Loucy (cell line): ENCODE measurements at regions not wholly inside any gene's neighbourhood (a gene's known extent, or its start where the extent isn't known, plus 50 kb on each side); places are given as distances from the start of the nearest gene placed in this dataset.

Experiments used
- H2AFZ ChIP-seq: fragments of 200-600 bp; sonication (generic); 2 replicates; pipeline ENCODE4 v1.6.0; 2016; ENCODE audit warnings: antibody characterized with exemption, mild to moderate bottlenecking, low read length, moderate library complexity
- H3F3A ChIP-seq: fragments of 200-600 bp; 2 replicates; pipeline ENCODE4 v1.6.0; 2016; ENCODE audit warnings: antibody characterized with exemption, low read depth, mild to moderate bottlenecking
- H3K27me3 ChIP-seq: fragments of 200-600 bp; sonication (generic); 2 replicates; pipeline ENCODE4 v1.6.1; 2014; ENCODE audit warnings: low read length, mild to moderate bottlenecking; ENCODE audit not compliant: insufficient read depth, poor library complexity, severe bottlenecking
- H3K36me3 ChIP-seq: fragments of 200-600 bp; sonication (generic); 2 replicates; pipeline ENCODE4 v1.6.1; 2016; ENCODE audit warnings: low read length; ENCODE audit not compliant: insufficient read depth
- H3K4me1 ChIP-seq: fragments of 200-600 bp; sonication (generic); 2 replicates; pipeline ENCODE4 v1.5.1; 2014; ENCODE audit warnings: low read length, mild to moderate bottlenecking; ENCODE audit not compliant: insufficient read depth, poor library complexity, severe bottlenecking
- H3K4me2 ChIP-seq: fragments of 200-600 bp; sonication (generic); 2 replicates; pipeline ENCODE4 v1.6.0; 2014; ENCODE audit warnings: antibody characterized with exemption, low read length, low read depth, mild to moderate bottlenecking; ENCODE audit not compliant: poor library complexity, severe bottlenecking
- H3K4me3 ChIP-seq: fragments of 200-600 bp; sonication (generic); 2 replicates; pipeline ENCODE4 v1.5.1; 2014; ENCODE audit warnings: low read length, mild to moderate bottlenecking, mixed read lengths; ENCODE audit not compliant: poor library complexity, severe bottlenecking
- H3K79me2 ChIP-seq: fragments of 200-600 bp; sonication (generic); 2 replicates; pipeline ENCODE4 v1.6.1; 2014; ENCODE audit warnings: low read length; ENCODE audit not compliant: insufficient read depth
- H3K9ac ChIP-seq: fragments of 200-600 bp; sonication (generic); 2 replicates; pipeline ENCODE4 v1.6.0; 2014; ENCODE audit warnings: mild to moderate bottlenecking, low read depth, low read length, moderate library complexity; ENCODE audit not compliant: poor library complexity, severe bottlenecking
- H3K9me2 ChIP-seq: fragments of 200-600 bp; sonication (generic); replicated peaks from 2 replicates; pipeline ENCODE4 v1.6.1; 2016; ENCODE audit warnings: low read depth, low read length, mixed read lengths
- H3K9me3 ChIP-seq: fragments of 200-600 bp; sonication (generic); 2 replicates; pipeline ENCODE4 v1.6.1; 2014; ENCODE audit warnings: mild to moderate bottlenecking, antibody characterized with exemption, low read length, low read depth; ENCODE audit not compliant: insufficient read depth
- H4K20me1 ChIP-seq: fragments of 200-600 bp; sonication (generic); 2 replicates; pipeline ENCODE4 v1.6.0; 2014; ENCODE audit warnings: antibody characterized with exemption, low read length, mild to moderate bottlenecking; ENCODE audit not compliant: insufficient read depth, poor library complexity, severe bottlenecking
- EZH2phosphoT487 ChIP-seq: fragments of 200-600 bp; IDR thresholded peaks from 2 replicates; pipeline ENCODE4 v1.6.1; 2018; ENCODE audit warnings: antibody characterized with exemption, mild to moderate bottlenecking, moderate library complexity, borderline replicate concordance
- TF ChIP-seq, protein P1 (sequence below): fragments of 200-600 bp; sonication (generic); conservative IDR thresholded peaks from 2 replicates; pipeline ENCODE4 v1.5.1; 2014; ENCODE audit warnings: mild to moderate bottlenecking, antibody characterized with exemption, low read length

DNA sequence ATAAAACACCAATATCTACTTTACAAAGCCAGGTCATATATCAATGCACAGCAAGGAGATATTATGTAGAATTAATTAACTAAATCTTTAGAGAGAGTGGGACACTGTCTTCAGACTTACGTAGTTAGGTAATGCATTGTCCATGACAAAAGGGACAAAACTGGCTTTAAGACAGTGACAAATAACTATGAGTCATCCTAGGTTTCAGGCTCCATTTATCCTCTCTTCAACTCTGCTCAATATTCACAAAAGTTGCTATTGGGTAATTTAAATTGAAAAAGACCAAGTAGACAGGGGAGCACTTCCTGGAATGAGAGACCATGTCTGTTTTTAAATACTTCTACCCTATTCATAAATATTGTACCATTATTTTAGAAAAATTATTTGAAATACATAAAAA, 464.5 kb downstream of the ARL4A start:
- no peak overlapping the region for H3K4me2 ChIP-seq

DNA sequence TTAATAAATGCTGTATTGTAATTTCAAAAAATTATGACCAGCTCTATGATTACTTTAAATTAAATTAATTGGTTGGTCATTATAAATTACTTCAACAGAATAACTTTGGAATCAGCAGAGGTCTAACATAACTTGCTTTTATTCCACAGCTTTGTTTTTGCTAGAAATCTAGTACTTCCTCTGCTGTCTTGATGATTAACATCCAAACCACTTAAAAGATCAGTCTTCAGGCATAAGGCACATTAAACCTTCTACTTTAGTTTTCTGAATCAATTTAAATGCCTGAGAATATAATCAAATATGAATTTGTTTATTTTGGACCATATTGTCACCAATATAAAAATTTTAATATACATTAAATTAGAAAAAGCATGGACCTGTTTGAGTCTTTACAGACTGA, 465.3 kb downstream of the ARL4A start:
- Histone ChIP-seq H3K9me3 (no peaks in the 10 kb centered on the region), H3K4me1 (no peaks in the 10 kb centered on the region), H2AFZ (no peak overlapping the region), H3K36me3 (no peaks in the 10 kb centered on the region), H3K79me2 (no peaks in the 10 kb centered on the region), H4K20me1 (no peaks in the 10 kb centered on the region), H3K9me2 (no peaks in the 10 kb centered on the region), H3K9ac (no peak overlapping the region), H3K4me2 (no peak overlapping the region), H3K27me3 (no peaks in the 10 kb centered on the region), H3K4me3 (no peak overlapping the region), H3F3A (no peaks in the 10 kb centered on the region)
- TF ChIP-seq, protein P1, sequence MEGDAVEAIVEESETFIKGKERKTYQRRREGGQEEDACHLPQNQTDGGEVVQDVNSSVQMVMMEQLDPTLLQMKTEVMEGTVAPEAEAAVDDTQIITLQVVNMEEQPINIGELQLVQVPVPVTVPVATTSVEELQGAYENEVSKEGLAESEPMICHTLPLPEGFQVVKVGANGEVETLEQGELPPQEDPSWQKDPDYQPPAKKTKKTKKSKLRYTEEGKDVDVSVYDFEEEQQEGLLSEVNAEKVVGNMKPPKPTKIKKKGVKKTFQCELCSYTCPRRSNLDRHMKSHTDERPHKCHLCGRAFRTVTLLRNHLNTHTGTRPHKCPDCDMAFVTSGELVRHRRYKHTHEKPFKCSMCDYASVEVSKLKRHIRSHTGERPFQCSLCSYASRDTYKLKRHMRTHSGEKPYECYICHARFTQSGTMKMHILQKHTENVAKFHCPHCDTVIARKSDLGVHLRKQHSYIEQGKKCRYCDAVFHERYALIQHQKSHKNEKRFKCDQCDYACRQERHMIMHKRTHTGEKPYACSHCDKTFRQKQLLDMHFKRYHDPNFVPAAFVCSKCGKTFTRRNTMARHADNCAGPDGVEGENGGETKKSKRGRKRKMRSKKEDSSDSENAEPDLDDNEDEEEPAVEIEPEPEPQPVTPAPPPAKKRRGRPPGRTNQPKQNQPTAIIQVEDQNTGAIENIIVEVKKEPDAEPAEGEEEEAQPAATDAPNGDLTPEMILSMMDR: no peak
- no peak for TF ChIP-seq EZH2phosphoT487

More for the DNA sequence above, 464.5 kb downstream of the ARL4A start:
- H3K9me2 ChIP-seq: no peaks in the 10 kb centered on the region
- no peaks in the 10 kb centered on the region for H4K20me1 ChIP-seq
- TF ChIP-seq, protein P1: no peak
- no peak for TF ChIP-seq EZH2phosphoT487
- peaks cover 3% of the 10 kb centered on the region; the same call in 1 of the 2 replicates for H3K9me3 ChIP-seq
- H3K27me3 ChIP-seq: no peaks in the 10 kb centered on the region
- no peak overlapping the region for H3K9ac ChIP-seq
- no peaks in the 10 kb centered on the region for H3K4me1 ChIP-seq
- H3K36me3 ChIP-seq: no peaks in the 10 kb centered on the region
- H2AFZ ChIP-seq: no peak overlapping the region
- no peaks in the 10 kb centered on the region for H3F3A ChIP-seq
- no peaks in the 10 kb centered on the region for H3K79me2 ChIP-seq
- H3K4me3 ChIP-seq: no peak overlapping the region

DNA sequence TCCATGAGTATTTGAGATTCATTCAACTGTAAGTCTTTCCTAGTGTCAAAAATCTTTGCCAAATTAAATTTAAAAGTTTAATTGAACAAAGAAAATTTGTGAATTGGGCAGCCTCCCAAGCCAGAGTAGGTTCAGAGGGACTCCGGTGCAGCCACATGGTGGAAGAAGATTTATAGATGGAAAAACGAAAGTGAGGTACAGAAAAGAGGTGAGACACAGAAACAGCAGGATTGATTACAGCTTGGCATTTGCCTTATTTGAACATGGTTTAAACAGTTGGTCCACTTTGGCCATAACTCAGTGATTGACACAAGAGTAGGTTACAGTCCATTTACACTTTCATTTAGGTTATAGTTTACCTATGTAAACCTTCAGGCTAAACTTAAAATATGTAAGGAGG, 465.8 kb downstream of the ARL4A start:
- TF ChIP-seq, protein P1: no peak
- TF ChIP-seq EZH2phosphoT487: no peak
- H3K9me2 ChIP-seq: no peaks in the 10 kb centered on the region

More for the DNA sequence above, 465.8 kb downstream of the ARL4A start:
- Histone ChIP-seq H4K20me1 (no peaks in the 10 kb centered on the region), H3K4me1 (no peaks in the 10 kb centered on the region), H3K4me2 (no peak overlapping the region), H3K36me3 (no peaks in the 10 kb centered on the region), H3K27me3 (no peaks in the 10 kb centered on the region), H3K9me3 (no peaks in the 10 kb centered on the region), H3K79me2 (no peaks in the 10 kb centered on the region), H3F3A (no peaks in the 10 kb centered on the region), H2AFZ (no peak overlapping the region), H3K9ac (no peak overlapping the region), H3K4me3 (no peak overlapping the region)
